Neural progenitor cell (in vitro differentiated cells): ENCODE measurements at regions not wholly inside any gene's neighbourhood (a gene's known extent, or its start where the extent isn't known, plus 50 kb on each side); places are given as distances from the start of the nearest gene placed in this dataset.

Source experiments
- DNase-seq: peaks from one replicate; pipeline ENCODE4 v3.0.0-alpha.2; 2016; ENCODE audit warnings: low spot score
- H2AFZ ChIP-seq: fragments of 200-600 bp; sonication (generic); replicated peaks from 2 replicates; pipeline ENCODE4 v1.6.1; 2016; ENCODE audit warnings: antibody characterized with exemption
- H3F3A ChIP-seq: fragments of 200-600 bp; sonication (generic); 2 replicates; pipeline ENCODE4 v1.6.1; 2016; ENCODE audit warnings: antibody characterized with exemption, low read depth
- H3K27ac ChIP-seq: fragments of 200-600 bp; sonication (generic); 2 replicates; pipeline ENCODE4 v1.5.1; 2016; ENCODE audit warnings: mild to moderate bottlenecking
- H3K27me3 ChIP-seq: fragments of 200-600 bp; sonication (generic); 2 replicates; pipeline ENCODE4 v1.6.1; 2016; ENCODE audit warnings: mild to moderate bottlenecking, moderate library complexity
- H3K36me3 ChIP-seq: fragments of 200-600 bp; sonication (generic); 2 replicates; pipeline ENCODE4 v1.5.1; 2016
- H3K4me1 ChIP-seq: fragments of 200-600 bp; sonication (generic); 2 replicates; pipeline ENCODE4 v1.6.1; 2016; ENCODE audit warnings: mixed run types
- H3K4me2 ChIP-seq: fragments of 200-600 bp; sonication (generic); 2 replicates; pipeline ENCODE4 v1.6.1; 2016
- H3K4me3 ChIP-seq: fragments of 200-600 bp; sonication (generic); 2 replicates; pipeline ENCODE4 v1.5.1; 2016
- H3K79me2 ChIP-seq: fragments of 200-600 bp; sonication (generic); 2 replicates; pipeline ENCODE4 v1.6.1; 2016; ENCODE audit warnings: low read depth
- H3K9ac ChIP-seq: fragments of 200-600 bp; sonication (generic); 2 replicates; pipeline ENCODE4 v1.6.1; 2016
- H3K9me3 ChIP-seq: fragments of 200-600 bp; sonication (generic); 2 replicates; pipeline ENCODE4 v1.5.1; 2016; ENCODE audit warnings: low read depth
- H4K20me1 ChIP-seq: fragments of 200-600 bp; sonication (generic); 2 replicates; pipeline ENCODE4 v1.6.1; 2016; ENCODE audit warnings: low read depth
- H3K27ac Mint-ChIP-seq: 3 replicates; pipeline ENCODE4 v1.8.0; 2021; ENCODE audit warnings: mixed read lengths
- H3K27me3 Mint-ChIP-seq: 2 replicates; pipeline ENCODE4 v1.8.0; 2022; ENCODE audit warnings: low read depth, mild to moderate bottlenecking, inconsistent platforms, moderate library complexity, mixed read lengths; ENCODE audit not compliant: insufficient read depth
- H3K36me3 Mint-ChIP-seq: 3 replicates; pipeline ENCODE4 v1.8.0; 2021; ENCODE audit warnings: mixed read lengths
- H3K4me1 Mint-ChIP-seq: 3 replicates; pipeline ENCODE4 v1.8.0; 2021; ENCODE audit warnings: mixed read lengths
- H3K4me3 Mint-ChIP-seq: 3 replicates; pipeline ENCODE4 v1.8.0; 2021; ENCODE audit warnings: mild to moderate bottlenecking, moderate library complexity, mixed read lengths
- H3K9me3 Mint-ChIP-seq: 3 replicates; pipeline ENCODE4 v1.8.0; 2020; ENCODE audit warnings: mixed read lengths
- CTCF ChIP-seq: fragments of 200-600 bp; sonication (generic); IDR thresholded peaks from 2 replicates; pipeline ENCODE4 v1.5.1; 2017; ENCODE audit warnings: antibody characterized with exemption, mild to moderate bottlenecking
- EZH2 ChIP-seq: fragments of 200-600 bp; sonication (generic); IDR thresholded peaks from 2 replicates; pipeline ENCODE4 v1.6.1; 2017; ENCODE audit warnings: antibody characterized with exemption, mild to moderate bottlenecking, moderate library complexity
- EZH2phosphoT487 ChIP-seq: fragments of 200-600 bp; sonication (generic); IDR thresholded peaks from 2 replicates; pipeline ENCODE4 v1.6.1; 2017; ENCODE audit warnings: antibody characterized with exemption

DNA sequence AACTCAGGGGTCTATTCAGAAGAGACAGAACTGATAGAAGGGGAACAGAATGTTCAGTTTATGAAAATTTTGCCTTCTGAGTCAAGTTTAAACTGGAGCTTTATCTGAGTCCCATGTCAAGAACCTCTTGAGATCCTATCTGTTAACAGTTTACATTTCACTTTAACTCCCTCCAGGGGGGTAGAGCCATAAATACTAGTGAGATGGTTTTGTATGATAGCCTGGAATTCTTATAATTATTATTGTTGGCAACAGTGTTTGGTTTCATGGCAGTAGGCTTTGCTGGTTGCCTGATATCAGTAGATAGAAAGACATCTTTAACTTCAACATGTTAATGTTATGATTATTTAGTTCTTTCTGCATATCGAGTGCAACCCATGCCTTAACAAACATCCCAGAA lies 498.5 kb downstream of the INSC start:
- Histone ChIP-seq H3K9ac (no peak overlapping the region), H4K20me1 (no peaks in the 10 kb centered on the region), H3K9me3 (no peaks in the 10 kb centered on the region), H3K79me2 (no peaks in the 10 kb centered on the region), H3K27ac (no peak overlapping the region), H3K4me1 (peaks cover 8% of the 10 kb centered on the region), H3K36me3 (no peaks in the 10 kb centered on the region), H2AFZ (no peak overlapping the region), H3F3A (no peaks in the 10 kb centered on the region), H3K27me3 (no peaks in the 10 kb centered on the region), H3K4me2 (no peak overlapping the region), H3K4me3 (no peak overlapping the region)
- no peak for DNase-seq
- H3K4me1 Mint-ChIP-seq: peaks cover 13% of the 10 kb centered on the region
- H3K9me3 Mint-ChIP-seq: no peaks in the 10 kb centered on the region
- no peak overlapping the region for H3K27ac Mint-ChIP-seq
- no peak overlapping the region for H3K4me3 Mint-ChIP-seq
- TF ChIP-seq CTCF: no peak
- no peak for TF ChIP-seq EZH2phosphoT487
- no peak for TF ChIP-seq EZH2
- H3K27me3 Mint-ChIP-seq: peaks cover 2% of the 10 kb centered on the region
- H3K36me3 Mint-ChIP-seq: no peaks in the 10 kb centered on the region

DNA sequence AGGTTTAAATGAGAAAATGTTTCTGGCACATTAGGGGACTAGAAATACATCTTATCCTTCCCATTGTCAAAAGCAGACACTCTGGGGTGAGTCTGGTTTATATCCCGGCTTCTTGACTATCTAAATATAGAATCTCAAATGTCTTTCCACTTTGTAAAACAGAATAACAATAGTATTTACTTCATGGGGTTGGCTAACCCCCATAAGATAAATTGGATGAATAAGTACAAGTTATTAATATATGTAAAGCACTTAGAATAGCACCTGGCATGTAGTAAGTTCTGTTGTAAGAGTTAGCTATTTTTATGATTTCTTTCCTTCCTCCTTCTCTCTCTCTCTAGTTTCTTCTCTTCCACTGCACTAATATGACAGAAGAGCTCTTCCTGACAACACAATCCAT lies 499.1 kb downstream of the INSC start:
- H2AFZ ChIP-seq: no peak overlapping the region
- no peaks in the 10 kb centered on the region for H3F3A ChIP-seq
- DNase-seq: no peak
- H3K79me2 ChIP-seq: no peaks in the 10 kb centered on the region
- no peak overlapping the region for H3K27ac ChIP-seq
- H3K4me3 ChIP-seq: no peak overlapping the region
- peaks cover 2% of the 10 kb centered on the region for H3K27me3 Mint-ChIP-seq
- no peaks in the 10 kb centered on the region for H3K36me3 ChIP-seq
- no peak overlapping the region for H3K4me2 ChIP-seq
- H3K27ac Mint-ChIP-seq: no peak overlapping the region
- peaks cover 8% of the 10 kb centered on the region for H3K4me1 Mint-ChIP-seq
- H4K20me1 ChIP-seq: no peaks in the 10 kb centered on the region
- TF ChIP-seq CTCF (no peak), EZH2 (no peak), EZH2phosphoT487 (no peak)
- H3K4me3 Mint-ChIP-seq: no peak overlapping the region
- H3K4me1 ChIP-seq: peaks cover 8% of the 10 kb centered on the region
- no peaks in the 10 kb centered on the region for H3K9me3 Mint-ChIP-seq
- H3K36me3 Mint-ChIP-seq: no peaks in the 10 kb centered on the region
- H3K9ac ChIP-seq: no peak overlapping the region
- H3K27me3 ChIP-seq: no peaks in the 10 kb centered on the region
- no peaks in the 10 kb centered on the region for H3K9me3 ChIP-seq

DNA sequence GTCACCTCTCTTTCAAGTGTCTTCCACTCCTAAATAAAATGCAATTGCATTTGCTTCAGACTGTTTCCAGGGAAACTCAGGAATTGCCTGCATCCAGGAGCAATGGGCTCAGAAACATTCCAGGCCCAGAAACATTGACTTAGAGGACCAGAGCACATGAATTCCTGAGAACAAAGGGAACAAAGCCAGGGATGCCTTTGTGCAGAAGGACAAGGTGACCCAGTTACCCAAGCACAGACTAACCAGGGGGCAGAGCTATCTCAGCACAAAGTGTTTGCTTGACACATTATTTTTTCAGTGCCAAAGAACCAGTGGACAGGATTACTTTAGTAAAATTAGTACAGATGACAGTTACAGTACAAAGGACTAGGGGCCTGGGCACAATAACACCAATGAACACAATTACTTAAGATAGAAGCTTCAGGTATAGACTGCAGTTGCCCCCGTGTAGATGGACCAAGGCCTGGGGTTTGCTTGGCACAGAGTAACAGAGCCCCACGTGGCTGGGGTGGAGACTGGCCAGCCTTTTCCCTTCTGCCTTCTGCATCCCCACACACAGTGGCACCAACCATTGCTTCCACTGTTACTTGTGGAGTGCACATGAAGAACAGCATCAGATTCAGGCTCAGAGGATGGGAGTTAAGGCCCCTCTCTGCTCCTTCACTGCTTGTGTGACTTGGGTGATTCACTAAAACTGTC lies 500.8 kb downstream of the INSC start:
- Histone ChIP-seq H2AFZ (no peak overlapping the region), H4K20me1 (no peaks in the 10 kb centered on the region), H3K27me3 (no peaks in the 10 kb centered on the region), H3K79me2 (no peaks in the 10 kb centered on the region), H3K36me3 (no peaks in the 10 kb centered on the region), H3K9me3 (no peaks in the 10 kb centered on the region), H3K4me1 (peaks cover 10% of the 10 kb centered on the region), H3K9ac (no peak overlapping the region), H3K27ac (no peak overlapping the region), H3F3A (no peaks in the 10 kb centered on the region), H3K4me3 (no peak overlapping the region), H3K4me2 (no peak overlapping the region)
- Mint-ChIP-seq H3K9me3 (no peaks in the 10 kb centered on the region), H3K4me3 (no peak overlapping the region), H3K36me3 (no peaks in the 10 kb centered on the region), H3K27me3 (peaks cover 2% of the 10 kb centered on the region), H3K27ac (no peak overlapping the region), H3K4me1 (peaks cover 8% of the 10 kb centered on the region)
- TF ChIP-seq EZH2phosphoT487 (no peak), EZH2 (no peak), CTCF (no peak)
- DNase-seq: peak; percentile 45
